WERI-Rb-1 (cell line): ENCODE measurements at regions not wholly inside any gene's neighbourhood (a gene's known extent, or its start where the extent isn't known, plus 50 kb on each side); places are given as distances from the start of the nearest gene placed in this dataset.

Source experiments
- DNase-seq: peaks from one replicate; pipeline ENCODE4 v3.0.0-alpha.2; 2020
- H3K27ac ChIP-seq: fragments of 250-450 bp; sonication (Bioruptor Pico); 2 replicates; pipeline ENCODE4 v1.5.1; 2020; ENCODE audit warnings: mild to moderate bottlenecking, moderate library complexity
- H3K27me3 ChIP-seq: fragments of 250-450 bp; sonication (Bioruptor Pico); 2 replicates; pipeline ENCODE4 v1.5.1; 2021; ENCODE audit warnings: mild to moderate bottlenecking, low read depth, moderate library complexity; ENCODE audit not compliant: insufficient read depth, severe bottlenecking
- H3K36me3 ChIP-seq: fragments of 250-450 bp; sonication (Bioruptor Pico); 2 replicates; pipeline ENCODE4 v1.5.1; 2020; ENCODE audit warnings: mild to moderate bottlenecking, moderate library complexity
- H3K4me3 ChIP-seq: 2 replicates; pipeline ENCODE4 v1.5.1; 2011; ENCODE audit warnings: low read depth, mild to moderate bottlenecking, control low read depth, low read length
- H3K9me3 ChIP-seq: fragments of 250-450 bp; sonication (Bioruptor Pico); 2 replicates; pipeline ENCODE4 v1.5.1; 2021; ENCODE audit warnings: mild to moderate bottlenecking, moderate library complexity; ENCODE audit not compliant: severe bottlenecking
- CTCF ChIP-seq: IDR thresholded peaks from 2 replicates; pipeline ENCODE4 v1.5.1; 2011; ENCODE audit warnings: low read depth, mild to moderate bottlenecking, control low read depth, inconsistent platforms, low read length

- H3K9me3 ChIP-seq: no peaks in the 10 kb centered on the region
- TF ChIP-seq CTCF: no peak
- no peak overlapping the region for H3K27ac ChIP-seq
- H3K27me3 ChIP-seq: no peaks in the 10 kb centered on the region
- H3K36me3 ChIP-seq: no peaks in the 10 kb centered on the region
- no peak overlapping the region for H3K4me3 ChIP-seq
- DNase-seq: no peak
These were observed 485.4 kb downstream of the C4orf33 start for GRCh38 chr4:129581305-129581704.

- Histone ChIP-seq H3K27ac (no peak overlapping the region), H3K36me3 (no peaks in the 10 kb centered on the region), H3K27me3 (no peaks in the 10 kb centered on the region), H3K4me3 (no peak overlapping the region), H3K9me3 (no peaks in the 10 kb centered on the region)
- TF ChIP-seq CTCF: no peak
- no peak for DNase-seq
These were observed 487.9 kb downstream of the C4orf33 start for GRCh38 chr4:129583868-129584267.

- DNase-seq: no peak
- no peaks in the 10 kb centered on the region for H3K9me3 ChIP-seq
- H3K27me3 ChIP-seq: no peaks in the 10 kb centered on the region
- no peaks in the 10 kb centered on the region for H3K36me3 ChIP-seq
- H3K4me3 ChIP-seq: no peak overlapping the region
- no peak overlapping the region for H3K27ac ChIP-seq
- TF ChIP-seq CTCF: no peak
These were observed 502.6 kb downstream of the C4orf33 start for GRCh38 chr4:129598582-129598981.

GRCh38 chr4:129600898-129601297, 504.9 kb downstream of the C4orf33 start:
- H3K9me3 ChIP-seq: no peaks in the 10 kb centered on the region
- no peak overlapping the region for H3K27ac ChIP-seq
- no peak overlapping the region for H3K4me3 ChIP-seq
- TF ChIP-seq CTCF: no peak
- no peak for DNase-seq
- H3K36me3 ChIP-seq: no peaks in the 10 kb centered on the region
- no peaks in the 10 kb centered on the region for H3K27me3 ChIP-seq

- no peak overlapping the region for H3K27ac ChIP-seq
- no peaks in the 10 kb centered on the region for H3K27me3 ChIP-seq
- no peak overlapping the region for H3K4me3 ChIP-seq
- DNase-seq: no peak
- no peak for TF ChIP-seq CTCF
- no peaks in the 10 kb centered on the region for H3K36me3 ChIP-seq
- no peaks in the 10 kb centered on the region for H3K9me3 ChIP-seq
These were observed 506.5 kb downstream of the C4orf33 start for GRCh38 chr4:129602447-129602846.

- H3K27ac ChIP-seq: no peak overlapping the region
- peak; percentile 40 for DNase-seq
- no peaks in the 10 kb centered on the region for H3K27me3 ChIP-seq
- H3K36me3 ChIP-seq: no peaks in the 10 kb centered on the region
- H3K4me3 ChIP-seq: no peak overlapping the region
- TF ChIP-seq CTCF: no peak
- H3K9me3 ChIP-seq: no peaks in the 10 kb centered on the region
These were observed 507.4 kb downstream of the C4orf33 start for GRCh38 chr4:129603241-129603931.
